ENCODE measurements at regions not wholly inside any gene's neighbourhood (a gene's known extent, or its start where the extent isn't known, plus 50 kb on each side); places are given as distances from the start of the nearest gene placed in this dataset.

- Histone ChIP-seq H3K4me3 (no peak overlapping the region), H3K36me3 (ENCODE audit: low read depth) (no peaks in the 10 kb centered on the region), H3K9me3 (no peaks in the 10 kb centered on the region), H3K4me1 (ENCODE audit: low read depth) (no peaks in the 10 kb centered on the region)
- intact Hi-C loops (cut with DNase I, micrococcal nuclease), result no loop called here
- no peak for DNase-seq
- no peak for ATAC-seq
- TF ChIP-seq CTCF (IDR thresholded peaks at IDR 0.05), result no peak
These were observed 98.2 kb upstream of the SETBP1 start for GRCh38 chr18:44582456-44582855.

GRCh38 chr18:44584900-44585299, 95.8 kb upstream of the SETBP1 start:
- TF ChIP-seq CTCF (IDR thresholded peaks at IDR 0.05), result no peak
- intact Hi-C loops (cut with DNase I, micrococcal nuclease), result no loop called here
- ATAC-seq, result no peak

GRCh38 chr18:44586782-44587524, 93.7 kb upstream of the SETBP1 start:
- no peak for ATAC-seq
- Histone ChIP-seq H3K4me3 (no peak overlapping the region), H3K9me3 (no peaks in the 10 kb centered on the region), H3K36me3 (ENCODE audit: low read depth) (no peaks in the 10 kb centered on the region), H3K4me1 (ENCODE audit: low read depth) (no peaks in the 10 kb centered on the region)
- DNase-seq, result no peak
- intact Hi-C loops (cut with DNase I, micrococcal nuclease), result no loop called here
- no peak for TF ChIP-seq CTCF (IDR thresholded peaks at IDR 0.05)

More at GRCh38 chr18:44584900-44585299, 95.8 kb upstream of the SETBP1 start:
- Histone ChIP-seq H3K9me3 (no peaks in the 10 kb centered on the region), H3K4me3 (no peak overlapping the region), H3K4me1 (ENCODE audit: low read depth) (no peaks in the 10 kb centered on the region), H3K36me3 (ENCODE audit: low read depth) (no peaks in the 10 kb centered on the region)
- no peak for DNase-seq

- Histone ChIP-seq H3K9me3 (no peaks in the 10 kb centered on the region), H3K4me1 (ENCODE audit: low read depth) (no peaks in the 10 kb centered on the region), H3K4me3 (no peak overlapping the region), H3K36me3 (ENCODE audit: low read depth) (no peaks in the 10 kb centered on the region)
- no peak for ATAC-seq
- TF ChIP-seq CTCF (IDR thresholded peaks at IDR 0.05), result no peak
- no peak for DNase-seq
- intact Hi-C loops (cut with DNase I, micrococcal nuclease), result no loop called here
These were observed 92.2 kb upstream of the SETBP1 start for GRCh38 chr18:44588508-44588907.

GRCh38 chr18:44589693-44590355, 90.9 kb upstream of the SETBP1 start:
- intact Hi-C loops (cut with DNase I, micrococcal nuclease), result no loop called here
- DNase-seq (no peak), ATAC-seq (no peak)
- no peak overlapping the region for H3K4me3 ChIP-seq
- no peaks in the 10 kb centered on the region for H3K9me3 ChIP-seq
- H3K36me3 ChIP-seq (ENCODE audit: low read depth), result no peaks in the 10 kb centered on the region
- H3K4me1 ChIP-seq (ENCODE audit: low read depth), result no peaks in the 10 kb centered on the region
- no peak for TF ChIP-seq CTCF (IDR thresholded peaks at IDR 0.05)
